ENCODE measurements at regions not wholly inside any gene's neighbourhood (a gene's known extent, or its start where the extent isn't known, plus 50 kb on each side); places are given as distances from the start of the nearest gene placed in this dataset.

- TF ChIP-seq CTCF (IDR thresholded peaks at IDR 0.05) (no peak), POLR2A (IDR thresholded peaks at IDR 0.05) (no peak)
Measured at GRCh38 chr1:199150756-199151155, 511.9 kb downstream of the PTPRC start.

Measured in vagina (tissue), 2 donors.